RWPE1 (cell line): ENCODE measurements at regions not wholly inside any gene's neighbourhood (a gene's known extent, or its start where the extent isn't known, plus 50 kb on each side); places are given as distances from the start of the nearest gene placed in this dataset.
A peak's percentile ranks its signal among the peaks of the same experiment; 100 is the strongest.

Experiments
- CTCF ChIA-PET: fragments of 350-600 bp; sonication (Branson Sonifier 250); formaldehyde crosslinking; extraction: SDS; loops from one replicate; lab custom pipeline; 2021; lab: Yijun Ruan, JAX
- POLR2A ChIA-PET: fragments of 400-600 bp; formaldehyde crosslinking; extraction: SDS; loops from one replicate; lab custom pipeline; 2020; ENCODE audit warnings: antibody characterized with exemption; ENCODE audit not compliant: low non-redundant PET; lab: Yijun Ruan, JAX
- DNase-seq: peaks from one replicate; pipeline ENCODE4 v3.0.0; 2012; ENCODE audit warnings: low spot score
- H3K27ac ChIP-seq: fragments of 450-650 bp; 2 replicates; pipeline ENCODE4 v1.5.1; 2017
- CTCF ChIP-seq: fragments of 450-650 bp; conservative IDR thresholded peaks from 2 replicates; pipeline ENCODE4 v1.5.1; 2017; ENCODE audit warnings: low read depth, mild to moderate bottlenecking

- no peak for TF ChIP-seq CTCF
- H3K27ac ChIP-seq: no peak overlapping the region
- ChIA-PET CTCF (interaction anchor here (0.6 kb wide), 2 partner anchors 237 to 317 kb away, joined by 5 to 10 read pairs; no protein-coding TSS in a partner anchor), POLR2A (no interaction called here)
- no peak for DNase-seq
Observed at GRCh38 chr3:59567661-59568060, 517.8 kb upstream of the CFAP20DC start.

GRCh38 chr3:59566481-59566975 lies 516.7 kb upstream of the CFAP20DC start:
- H3K27ac ChIP-seq: peak overlapping the region; percentile 93
- DNase-seq: peak; percentile 70
- CTCF ChIA-PET: interaction anchor here (1.5 kb wide), 1 partner anchor 9 kb away, joined by 3 read pairs; no protein-coding TSS in a partner anchor
- POLR2A ChIA-PET: interaction anchor here (0.6 kb wide), 1 partner anchor 1389 kb away, joined by 3 read pairs; no protein-coding TSS in a partner anchor
- no peak for TF ChIP-seq CTCF

- TF ChIP-seq CTCF: no peak
- POLR2A ChIA-PET: no interaction called here
- DNase-seq: no peak
- CTCF ChIA-PET: no interaction called here
- H3K27ac ChIP-seq: no peak overlapping the region
Observed at GRCh38 chr3:59565125-59565524, 515.3 kb upstream of the CFAP20DC start.

- ChIA-PET CTCF (no interaction called here), POLR2A (no interaction called here)
- DNase-seq: no peak
- no peak for TF ChIP-seq CTCF
- no peak overlapping the region for H3K27ac ChIP-seq
Observed at GRCh38 chr3:59563966-59564365, 514.1 kb upstream of the CFAP20DC start.

- TF ChIP-seq CTCF: no peak
- ChIA-PET CTCF (no interaction called here), POLR2A (no interaction called here)
- no peak for DNase-seq
- 0 out of 2 replicates have a peak overlapping the region, but pooled peaks have one; percentile 2 for H3K27ac ChIP-seq
Observed at GRCh38 chr3:59563072-59563605, 513.3 kb upstream of the CFAP20DC start.

- CTCF ChIA-PET: no interaction called here
- POLR2A ChIA-PET: no interaction called here
Observed at GRCh38 chr3:59559721-59560435, 510.1 kb upstream of the CFAP20DC start.

More at GRCh38 chr3:59559721-59560435, 510.1 kb upstream of the CFAP20DC start:
- H3K27ac ChIP-seq: peak overlapping the region; percentile 73
- peak; percentile 92 for DNase-seq
- TF ChIP-seq CTCF: no peak
